Effector CD8-positive, alpha-beta T cell (primary cell): ENCODE measurements at regions not wholly inside any gene's neighbourhood (a gene's known extent, or its start where the extent isn't known, plus 50 kb on each side); places are given as distances from the start of the nearest gene placed in this dataset.
"Not testable (repeated sequence)": the region's sequence is repeated elsewhere in the genome, so short reads cannot be mapped to it uniquely, and the experiment has no call there.

Experiments
- DNase-seq: peaks from one replicate; lab custom pipeline; 2025; lab: John Stamatoyannopoulos, UW

DNA sequence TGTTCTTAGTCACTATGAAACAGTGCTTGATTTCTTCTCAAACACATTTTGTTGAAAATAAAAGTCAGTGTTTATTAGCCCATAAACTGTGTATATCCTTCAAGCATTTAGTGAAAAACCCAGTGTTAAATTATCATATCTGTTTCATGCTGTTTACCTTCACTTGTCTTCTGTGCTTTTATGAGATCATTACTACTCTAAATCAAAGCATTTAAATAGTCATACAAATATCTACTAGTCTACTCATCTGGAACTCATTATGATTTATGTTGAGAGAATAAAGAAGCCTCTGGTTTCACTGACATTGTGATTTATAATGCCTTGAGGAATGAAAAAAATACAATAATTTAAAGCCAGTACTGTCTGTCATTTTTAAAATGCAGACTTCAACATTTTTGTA is 366.5 kb downstream of the SLCO4C1 start:
- DNase-seq = no peak

GRCh38 chr5:101917166-101917565 is 378.9 kb downstream of the SLCO4C1 start:
- no peak for DNase-seq

DNA sequence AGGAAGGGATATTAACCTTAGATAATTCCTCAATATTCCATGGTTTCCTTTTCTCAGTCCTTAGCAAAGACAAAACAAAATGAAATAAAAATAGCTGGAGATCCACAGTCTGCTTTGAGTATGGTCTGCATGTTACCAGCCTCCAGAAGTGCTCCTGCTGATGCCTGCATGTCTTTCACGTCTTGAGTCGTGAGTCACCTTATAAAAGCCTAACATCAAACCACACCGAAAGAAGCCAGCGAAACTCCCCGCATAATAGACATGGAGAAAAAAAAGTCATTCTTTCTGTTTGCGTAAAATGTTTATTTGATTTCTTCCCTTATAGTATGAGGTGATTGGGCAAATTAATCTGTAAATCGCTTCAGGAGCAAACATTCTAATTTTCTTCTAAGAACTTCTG is 380.5 kb downstream of the SLCO4C1 start:
- DNase-seq = no peak

DNA sequence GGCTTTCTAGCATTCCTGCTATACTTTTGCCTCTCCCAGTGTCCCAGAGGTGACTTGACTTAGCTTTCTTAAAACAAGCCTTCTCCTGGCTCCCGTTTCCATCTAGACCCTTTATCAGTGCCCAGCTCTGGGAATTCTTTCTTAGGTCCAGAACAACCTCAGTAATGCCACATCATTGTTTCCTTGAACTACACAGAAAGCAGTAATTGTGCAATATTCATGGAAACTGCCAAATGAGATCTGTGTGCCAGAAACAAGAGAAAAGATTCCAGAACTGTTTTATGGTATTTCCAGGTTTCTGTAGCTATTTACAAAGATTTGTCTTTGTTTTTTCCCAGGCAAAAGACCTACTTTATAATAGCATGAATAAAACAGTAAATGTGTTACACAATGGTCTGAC is 391.3 kb downstream of the SLCO4C1 start:
- no peak for DNase-seq

GRCh38 chr5:101897914-101898313 is 398.2 kb downstream of the SLCO4C1 start:
- no peak for DNase-seq

- no peak for DNase-seq
These were observed 401.1 kb downstream of the SLCO4C1 start for GRCh38 chr5:101894985-101895384.

GRCh38 chr5:101878190-101878589 is 417.9 kb downstream of the SLCO4C1 start:
- DNase-seq = no peak

- DNase-seq = no peak
These were observed 418.6 kb downstream of the SLCO4C1 start for GRCh38 chr5:101877451-101877850.

GRCh38 chr5:101866473-101866872 is 429.6 kb downstream of the SLCO4C1 start:
- DNase-seq = no peak

- DNase-seq = no peak
These were observed 435.5 kb downstream of the SLCO4C1 start for GRCh38 chr5:101860563-101860962.

- DNase-seq = no peak
These were observed 435.9 kb downstream of the SLCO4C1 start for GRCh38 chr5:101860145-101860544.

DNA sequence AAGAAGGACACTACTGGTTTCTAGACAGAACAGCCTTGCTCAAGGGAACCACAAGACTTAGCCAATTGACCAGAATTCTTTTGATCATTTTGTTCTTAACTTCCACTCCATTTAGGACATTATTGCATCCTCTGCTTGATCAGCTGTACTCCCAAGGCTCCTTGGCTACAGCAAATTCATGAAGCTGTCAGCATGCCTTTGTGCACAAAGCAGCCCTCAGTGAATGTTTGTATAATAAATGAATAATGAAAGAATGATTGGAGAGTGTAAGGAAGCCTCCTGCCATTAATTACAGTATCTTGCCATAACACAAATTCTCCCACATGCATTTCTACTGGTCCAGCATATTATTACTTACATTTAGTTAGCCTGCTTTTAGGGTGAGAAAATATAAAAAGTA is 449.6 kb downstream of the SLCO4C1 start:
- no peak for DNase-seq

- DNase-seq = no peak
These were observed 453.0 kb downstream of the SLCO4C1 start for GRCh38 chr5:101843055-101843454.

DNA sequence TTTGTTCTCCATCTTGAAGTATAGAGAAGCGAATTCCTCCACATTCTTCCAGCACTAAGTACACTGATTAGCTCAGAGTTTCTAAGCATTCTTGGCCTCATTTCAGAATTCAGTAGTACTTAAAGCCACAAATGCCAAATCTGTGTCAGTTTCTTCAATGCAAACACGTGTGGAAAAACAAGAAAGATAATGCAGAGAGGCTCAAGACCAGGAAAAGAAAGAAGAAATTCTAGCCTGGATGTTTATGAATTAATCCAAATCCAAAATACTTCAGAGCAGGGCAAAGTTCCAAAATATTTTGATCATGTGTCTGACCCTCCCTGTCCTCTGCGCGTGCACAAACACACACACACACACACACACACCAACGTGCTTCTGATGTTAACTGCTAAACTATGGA is 457.6 kb downstream of the SLCO4C1 start:
- DNase-seq = no peak

DNA sequence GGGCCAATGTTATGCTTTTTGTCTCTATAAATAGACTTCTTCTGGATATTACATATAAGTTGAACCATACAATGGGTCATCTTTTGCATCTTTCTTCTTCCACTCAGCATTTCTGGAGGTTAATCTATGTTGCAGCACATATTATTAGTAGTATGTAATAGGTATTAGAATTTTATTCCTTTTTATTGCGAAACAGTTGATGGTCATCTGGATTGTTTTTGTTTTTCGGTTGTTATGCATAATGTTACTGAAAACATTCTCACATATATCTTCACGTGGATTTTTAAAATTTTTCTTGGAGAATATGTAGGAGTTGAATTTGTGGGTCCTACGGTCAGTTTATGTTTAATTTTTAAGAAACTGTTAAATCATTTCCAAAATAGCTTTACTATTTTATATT is 466.8 kb downstream of the SLCO4C1 start:
- no peak for DNase-seq

DNA sequence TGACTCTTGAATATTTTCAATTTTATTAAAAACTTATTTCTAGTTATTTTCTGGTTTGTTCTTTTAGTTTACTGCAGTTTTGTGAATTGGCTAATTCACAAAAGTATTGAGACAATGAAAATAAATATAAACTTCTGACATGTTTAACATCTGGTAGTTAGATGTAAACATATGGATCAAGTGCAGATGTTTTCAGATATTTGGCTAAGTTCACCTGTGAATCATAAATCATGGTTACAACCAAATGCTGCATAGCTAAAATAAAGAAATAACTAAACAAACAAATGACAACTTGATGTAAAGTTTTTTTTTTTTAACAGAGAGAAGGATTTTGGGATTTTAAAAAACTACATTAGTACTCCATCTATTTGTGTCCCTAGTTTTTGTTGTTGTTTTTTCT is 484.6 kb downstream of the SLCO4C1 start:
- DNase-seq = no peak

- DNase-seq = no peak
These were observed 489.7 kb downstream of the SLCO4C1 start for GRCh38 chr5:101806410-101806809.

DNA sequence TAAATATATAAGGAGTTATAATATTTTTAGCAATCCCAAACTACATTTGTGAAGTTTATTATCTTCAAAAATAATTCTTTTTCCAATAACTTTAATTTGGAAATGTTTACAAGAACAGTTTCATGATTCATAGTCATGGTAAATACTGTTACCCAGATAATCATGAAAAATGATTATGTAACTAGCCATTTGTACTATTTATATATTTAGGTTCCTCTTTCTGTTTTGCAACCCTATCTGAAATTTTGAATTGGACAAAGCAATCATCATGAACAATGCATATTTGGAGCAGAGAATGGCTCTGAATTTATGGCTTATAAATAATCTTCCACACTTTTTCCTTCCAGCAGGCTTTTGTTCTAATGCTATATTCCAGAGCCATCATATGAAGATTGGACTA is 499.7 kb downstream of the SLCO4C1 start:
- no peak for DNase-seq

- DNase-seq = no peak
These were observed 507.3 kb downstream of the SLCO4C1 start for GRCh38 chr5:101788797-101789196.

DNA sequence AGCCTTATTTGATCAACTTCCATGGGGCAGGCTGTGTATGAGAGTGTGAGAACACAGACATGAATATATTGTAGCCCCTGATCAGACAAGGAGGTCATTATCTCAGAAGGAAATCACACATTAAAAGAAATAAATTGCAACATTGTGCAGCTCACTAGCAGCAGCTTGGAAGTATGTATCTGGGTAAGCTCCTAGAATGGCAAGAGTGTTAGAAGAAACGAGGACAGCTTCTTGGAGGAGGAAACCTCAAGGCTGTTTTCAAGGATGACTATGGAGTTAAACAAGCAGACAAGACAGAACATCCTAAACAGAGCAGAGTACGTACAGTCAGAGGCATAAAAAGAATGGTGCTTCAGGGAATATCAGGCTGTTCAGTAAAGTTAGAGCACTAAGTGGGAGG is 511.0 kb downstream of the SLCO4C1 start:
- no peak for DNase-seq

DNA sequence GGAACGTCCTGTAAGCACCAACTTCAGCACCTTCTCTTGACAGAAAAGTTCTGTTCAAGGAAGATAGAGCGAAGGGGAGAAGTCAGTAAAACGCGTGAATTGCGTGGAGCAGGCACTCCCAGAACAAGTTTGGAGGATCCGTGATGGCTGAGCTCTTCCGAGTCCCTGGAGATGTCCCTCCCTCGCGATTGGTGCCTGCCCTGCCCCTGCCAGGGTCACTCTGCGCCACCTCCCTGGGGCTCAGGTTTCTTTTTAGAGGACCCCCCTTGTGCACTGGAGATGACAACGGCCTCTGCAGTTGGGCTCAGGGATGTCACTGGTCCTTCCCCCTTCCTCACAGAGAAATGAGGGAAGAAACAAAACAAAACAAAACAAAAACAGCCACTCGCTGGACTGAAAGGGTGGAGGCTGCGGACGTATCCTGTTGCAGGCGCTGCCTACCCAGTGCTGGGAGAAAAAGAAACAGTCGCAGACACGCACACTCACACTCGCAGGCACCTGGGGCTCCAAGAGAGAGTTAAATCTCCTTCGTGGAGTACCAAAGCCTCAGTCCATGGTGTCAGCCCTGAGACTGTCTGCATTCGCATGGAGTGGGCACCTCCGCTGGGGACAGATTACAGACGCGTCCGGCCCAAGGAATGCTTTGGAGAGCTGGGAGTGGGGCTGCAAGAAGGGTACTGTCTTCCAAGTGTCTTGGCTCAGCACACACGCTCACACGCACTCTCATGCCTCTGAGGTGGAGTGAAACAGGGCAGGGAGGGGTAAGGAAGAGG is 512.7 kb downstream of the SLCO4C1 start:
- DNase-seq = no peak

DNA sequence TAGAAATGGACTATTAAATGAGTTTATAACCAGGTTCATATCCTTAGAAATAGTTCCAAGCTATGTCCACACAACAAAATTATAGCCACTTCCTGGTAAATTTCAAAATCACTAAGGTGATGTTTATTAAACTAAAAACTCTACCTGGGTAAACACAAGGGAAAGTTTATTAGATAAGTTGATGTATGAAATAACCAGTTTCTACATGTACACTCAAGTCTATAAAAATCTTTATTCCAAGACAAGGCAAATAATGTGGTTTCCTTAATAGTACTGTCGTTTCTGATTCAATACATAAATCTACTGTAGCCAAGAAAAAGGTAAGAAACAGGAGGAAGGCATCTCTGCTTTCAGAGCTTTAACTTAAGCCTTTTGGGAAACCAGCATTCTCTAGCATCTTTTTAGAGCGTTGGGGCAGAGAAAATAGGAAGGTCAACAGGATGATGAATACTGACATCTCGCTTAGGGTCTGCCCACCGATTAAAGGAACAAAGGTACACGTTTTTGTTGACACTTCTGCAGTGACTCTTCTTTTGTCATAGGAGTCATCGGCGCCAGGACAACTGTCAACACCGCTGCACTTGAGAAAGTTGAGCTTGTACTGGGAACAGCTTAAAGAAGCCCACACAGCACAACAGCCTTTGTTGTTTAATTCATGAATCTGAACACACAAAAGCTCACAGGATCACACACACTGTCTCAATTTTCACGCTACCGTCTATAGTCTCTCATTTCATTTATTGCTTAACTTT is 513.6 kb downstream of the SLCO4C1 start:
- no peak for DNase-seq

DNA sequence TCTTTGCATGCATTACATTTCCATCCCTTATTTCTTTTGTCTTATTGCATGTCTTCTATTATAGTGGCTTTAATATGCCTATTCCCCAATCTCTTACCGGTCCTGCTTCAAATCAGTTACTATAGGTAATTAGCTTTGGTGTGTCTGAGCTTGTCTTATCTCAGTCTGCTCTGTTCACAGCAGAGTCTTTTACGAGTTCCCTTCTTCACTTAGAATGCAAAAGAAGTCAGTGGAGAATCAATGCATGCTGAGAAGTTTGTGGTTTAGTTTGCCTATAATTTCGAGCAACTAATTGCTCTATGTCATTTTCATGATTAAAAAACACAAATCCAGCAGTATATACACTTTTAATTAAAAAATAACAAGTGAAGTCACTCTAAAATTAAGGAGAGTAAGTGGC is 545.0 kb downstream of the SLCO4C1 start:
- no peak for DNase-seq

DNA sequence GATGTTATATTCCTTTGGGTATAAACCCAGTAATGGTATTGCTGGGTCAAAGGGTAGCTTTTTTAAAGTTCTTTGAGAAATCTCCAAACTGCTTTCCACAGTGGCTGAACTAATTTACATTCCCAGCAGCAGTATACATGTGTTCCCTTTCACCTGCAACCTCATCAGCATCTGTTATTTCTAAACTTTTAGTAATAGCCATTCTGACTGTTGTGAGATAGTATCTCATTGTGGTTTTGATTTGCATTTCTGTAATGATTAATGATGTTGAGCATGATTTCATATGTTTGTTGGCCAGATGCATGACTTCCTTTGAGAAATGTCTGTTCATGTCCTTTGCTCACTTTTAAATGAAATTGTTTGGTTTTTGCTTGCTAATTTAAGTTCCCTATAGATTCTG is 553.1 kb downstream of the SLCO4C1 start:
- not testable (repeated sequence) for DNase-seq
